GM23338 (cell line): ENCODE measurements at regions not wholly inside any gene's neighbourhood (a gene's known extent, or its start where the extent isn't known, plus 50 kb on each side); places are given as distances from the start of the nearest gene placed in this dataset.

Source experiments
- ATAC-seq: fragments of 200-7000 bp; cut with Tn5 transposase; 3 replicates; pipeline ENCODE4 v1.9.1; 2020
- DNase-seq: peaks from one replicate; pipeline ENCODE4 v3.0.0-alpha.2; 2015; ENCODE audit warnings: low spot score
- H2AFZ ChIP-seq: fragments of 200-600 bp; sonication (generic); 2 replicates; pipeline ENCODE4 v1.8.0; 2016; ENCODE audit warnings: antibody characterized with exemption, mild to moderate bottlenecking, moderate library complexity
- H3F3A ChIP-seq: fragments of 200-600 bp; sonication (generic); replicated peaks from 2 replicates; pipeline ENCODE4 v1.8.0; 2017; ENCODE audit warnings: antibody characterized with exemption, mixed run types, low read depth
- H3K27ac ChIP-seq: fragments of 200-600 bp; sonication (generic); 2 replicates; pipeline ENCODE4 v1.6.1; 2016; ENCODE audit warnings: low read depth
- H3K27me3 ChIP-seq: fragments of 200-600 bp; sonication (generic); 2 replicates; pipeline ENCODE4 v1.8.0; 2016; ENCODE audit warnings: mild to moderate bottlenecking, mixed run types, moderate library complexity; ENCODE audit not compliant: insufficient read depth
- H3K36me3 ChIP-seq: fragments of 200-600 bp; sonication (generic); 2 replicates; pipeline ENCODE4 v1.8.0; 2016; ENCODE audit warnings: mild to moderate bottlenecking; ENCODE audit not compliant: insufficient read depth
- H3K4me1 ChIP-seq: fragments of 200-600 bp; sonication (generic); 2 replicates; pipeline ENCODE4 v1.8.0; 2016; ENCODE audit warnings: mild to moderate bottlenecking, moderate library complexity; ENCODE audit not compliant: insufficient read depth
- H3K4me2 ChIP-seq: fragments of 200-600 bp; sonication (generic); 2 replicates; pipeline ENCODE4 v1.7.1; 2017; ENCODE audit warnings: mixed run types
- H3K4me3 ChIP-seq: fragments of 200-600 bp; sonication (generic); 2 replicates; pipeline ENCODE4 v1.6.1; 2016; ENCODE audit warnings: mixed run types
- H3K79me2 ChIP-seq: fragments of 200-600 bp; sonication (generic); replicated peaks from 2 replicates; pipeline ENCODE4 v1.8.0; 2017; ENCODE audit warnings: mild to moderate bottlenecking; ENCODE audit not compliant: insufficient read depth
- H3K9me2 ChIP-seq: fragments of 200-600 bp; sonication (generic); 2 replicates; pipeline ENCODE4 v1.8.0; 2017; ENCODE audit not compliant: insufficient read depth
- H4K20me1 ChIP-seq: fragments of 200-600 bp; sonication (generic); replicated peaks from 2 replicates; pipeline ENCODE4 v1.8.0; 2017; ENCODE audit warnings: mild to moderate bottlenecking; ENCODE audit not compliant: insufficient read depth
- H3K27ac Mint-ChIP-seq: 2 replicates; pipeline ENCODE4 v1.8.0; 2020; ENCODE audit warnings: inconsistent platforms, mild to moderate bottlenecking, moderate library complexity, mixed read lengths
- H3K27me3 Mint-ChIP-seq: 3 replicates; pipeline ENCODE4 v1.8.0; 2022; ENCODE audit warnings: low read depth, mild to moderate bottlenecking, moderate library complexity, mixed read lengths, inconsistent platforms; ENCODE audit not compliant: insufficient read depth, poor library complexity
- H3K36me3 Mint-ChIP-seq: 3 replicates; pipeline ENCODE4 v1.8.0; 2021; ENCODE audit warnings: low read depth, mild to moderate bottlenecking, inconsistent platforms, moderate library complexity, mixed read lengths
- H3K4me1 Mint-ChIP-seq: 3 replicates; pipeline ENCODE4 v1.8.0; 2020; ENCODE audit warnings: mild to moderate bottlenecking, inconsistent platforms, mixed read lengths
- H3K4me3 Mint-ChIP-seq: 3 replicates; pipeline ENCODE4 v1.8.0; 2021; ENCODE audit warnings: moderate library complexity, mild to moderate bottlenecking, inconsistent platforms, mixed read lengths
- H3K9me3 Mint-ChIP-seq: 3 replicates; pipeline ENCODE4 v1.8.0; 2020; ENCODE audit warnings: moderate library complexity, mild to moderate bottlenecking, inconsistent platforms, mixed read lengths
- EZH2 ChIP-seq: fragments of 200-600 bp; sonication (generic); IDR thresholded peaks from one replicate; pipeline ENCODE4 v1.8.0; 2017; ENCODE audit warnings: antibody characterized with exemption, mild to moderate bottlenecking, low read depth; ENCODE audit not compliant: unreplicated experiment
- EZH2phosphoT487 ChIP-seq: fragments of 200-600 bp; sonication (generic); IDR thresholded peaks from one replicate; pipeline ENCODE4 v1.8.1; 2018; ENCODE audit warnings: antibody characterized with exemption; ENCODE audit not compliant: unreplicated experiment
- JUNB ChIP-seq: IDR thresholded peaks from one replicate; pipeline ENCODE4 v1.6.1; 2016; ENCODE audit warnings: antibody characterized with exemption; ENCODE audit not compliant: unreplicated experiment
- NANOG ChIP-seq: IDR thresholded peaks from 2 replicates; pipeline ENCODE4 v1.6.1; 2016; ENCODE audit warnings: antibody characterized with exemption, borderline replicate concordance
- ZNF114 ChIP-seq: fragments of 250-450 bp; sonication (Bioruptor Pico); IDR thresholded peaks from 2 replicates; pipeline ENCODE4 v1.5.0; 2020; ENCODE audit warnings: mild to moderate bottlenecking, moderate library complexity
- ZNF331 ChIP-seq: fragments of 250-450 bp; sonication (Bioruptor Pico); IDR thresholded peaks from 2 replicates; pipeline ENCODE4 v1.5.0; 2020; ENCODE audit warnings: low read depth, mild to moderate bottlenecking, moderate library complexity
- TF ChIP-seq, protein P1 (sequence below): IDR thresholded peaks from 2 replicates; pipeline ENCODE4 v1.6.1; 2016; ENCODE audit warnings: antibody characterized with exemption
- TF ChIP-seq, protein P2 (sequence below): fragments of 250-450 bp; sonication (Bioruptor Pico); IDR thresholded peaks from 2 replicates; pipeline ENCODE4 v1.5.0; 2020; ENCODE audit warnings: mild to moderate bottlenecking, moderate library complexity
- TF ChIP-seq, protein P3 (sequence below): IDR thresholded peaks from one replicate; pipeline ENCODE4 v1.6.1; 2018; ENCODE audit warnings: antibody characterized with exemption; ENCODE audit not compliant: unreplicated experiment
- TF ChIP-seq, protein P4 (sequence below), 2 experiments: fragments of 200-600 bp in 1 of 2; sonication (generic) in 1 of 2; conservative IDR thresholded peaks; 2 replicates each; pipeline versions ENCODE4 v1.5.1 to v1.6.1; 2016 to 2017; ENCODE audit warnings: antibody characterized with exemption in 2 of 2, low read depth in 2 of 2, mild to moderate bottlenecking in 2 of 2, moderate library complexity in 1 of 2

DNA sequence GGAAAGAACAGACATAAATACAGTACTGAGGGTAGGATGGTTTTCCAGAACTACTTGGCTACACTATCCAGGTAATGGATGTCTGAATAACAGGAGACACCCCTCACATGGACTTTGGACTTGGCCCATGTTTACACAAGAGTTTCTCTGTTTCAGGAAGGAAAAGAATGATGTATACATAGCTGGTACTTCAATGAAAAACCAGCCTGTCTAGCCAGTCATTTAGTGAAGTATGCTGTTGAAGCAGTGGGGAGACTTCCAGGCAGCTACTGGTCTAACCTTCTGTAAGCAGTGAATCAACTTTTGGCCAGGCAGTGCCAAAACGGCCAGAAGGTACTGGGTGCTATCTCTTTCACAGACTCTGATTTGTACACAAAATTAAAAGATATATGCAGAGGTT, 135.0 kb downstream of the MBL2 start:
- H3K27me3 ChIP-seq = no peaks in the 10 kb centered on the region
- H3K79me2 ChIP-seq = no peaks in the 10 kb centered on the region
- no peaks in the 10 kb centered on the region for H3F3A ChIP-seq
- TF ChIP-seq EZH2phosphoT487 (no peak), ZNF331 (no peak)
- no peaks in the 10 kb centered on the region for H3K9me2 ChIP-seq
- no peak overlapping the region for H2AFZ ChIP-seq
- no peaks in the 10 kb centered on the region for H3K27me3 Mint-ChIP-seq
- no peak overlapping the region for H3K27ac Mint-ChIP-seq
- H3K4me3 ChIP-seq = no peak overlapping the region
- ATAC-seq (no peak), DNase-seq (no peak)
- no peaks in the 10 kb centered on the region for H4K20me1 ChIP-seq
- H3K36me3 ChIP-seq = no peaks in the 10 kb centered on the region
- H3K4me2 ChIP-seq = no peak overlapping the region
- no peaks in the 10 kb centered on the region for H3K4me1 ChIP-seq
- H3K36me3 Mint-ChIP-seq = no peaks in the 10 kb centered on the region
- H3K4me1 Mint-ChIP-seq = peaks cover 3% of the 10 kb centered on the region; the same call in 2 of the 3 replicates
- no peak overlapping the region for H3K27ac ChIP-seq
- H3K4me3 Mint-ChIP-seq = no peak overlapping the region
- no peaks in the 10 kb centered on the region for H3K9me3 Mint-ChIP-seq

DNA sequence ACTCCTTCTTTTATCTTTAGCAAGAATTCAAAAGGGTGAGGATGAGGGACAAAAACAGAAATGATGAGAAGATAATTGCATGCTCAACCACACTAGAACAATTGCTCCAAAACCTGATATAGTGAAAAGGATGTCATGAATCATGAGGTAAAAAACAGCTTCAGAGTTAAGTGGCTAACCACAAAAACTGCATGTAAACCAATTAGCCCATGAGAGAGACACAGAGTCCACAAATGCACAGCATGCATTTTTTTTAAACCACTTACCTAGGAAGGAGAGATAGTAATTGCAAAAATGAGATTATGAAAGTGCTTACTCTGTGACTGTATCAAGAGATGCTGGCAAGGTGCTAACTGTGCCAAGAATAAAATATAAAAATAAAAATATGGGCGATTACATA, 132.9 kb downstream of the MBL2 start:
- no peak for DNase-seq
- no peaks in the 10 kb centered on the region for H3K36me3 ChIP-seq
- H3K79me2 ChIP-seq = no peaks in the 10 kb centered on the region
- no peak for ATAC-seq
- H3K9me2 ChIP-seq = no peaks in the 10 kb centered on the region
- no peak overlapping the region for H2AFZ ChIP-seq
- H3K4me3 Mint-ChIP-seq = no peak overlapping the region
- H3K4me2 ChIP-seq = no peak overlapping the region
- no peaks in the 10 kb centered on the region for H3K9me3 Mint-ChIP-seq
- no peak overlapping the region for H3K4me3 ChIP-seq
- no peaks in the 10 kb centered on the region for H3K27me3 ChIP-seq
- H3K4me1 Mint-ChIP-seq = no peaks in the 10 kb centered on the region
- H3K36me3 Mint-ChIP-seq = no peaks in the 10 kb centered on the region
- H3F3A ChIP-seq = no peaks in the 10 kb centered on the region
- H4K20me1 ChIP-seq = no peaks in the 10 kb centered on the region
- no peaks in the 10 kb centered on the region for H3K27me3 Mint-ChIP-seq
- H3K27ac Mint-ChIP-seq = no peak overlapping the region
- H3K4me1 ChIP-seq = no peaks in the 10 kb centered on the region
- no peak overlapping the region for H3K27ac ChIP-seq
- TF ChIP-seq NANOG (no peak), JUNB (no peak), EZH2 (no peak), ZNF114 (CRISPR knock-in tag) (no peak), ZNF331 (no peak)
- TF ChIP-seq, protein P1, sequence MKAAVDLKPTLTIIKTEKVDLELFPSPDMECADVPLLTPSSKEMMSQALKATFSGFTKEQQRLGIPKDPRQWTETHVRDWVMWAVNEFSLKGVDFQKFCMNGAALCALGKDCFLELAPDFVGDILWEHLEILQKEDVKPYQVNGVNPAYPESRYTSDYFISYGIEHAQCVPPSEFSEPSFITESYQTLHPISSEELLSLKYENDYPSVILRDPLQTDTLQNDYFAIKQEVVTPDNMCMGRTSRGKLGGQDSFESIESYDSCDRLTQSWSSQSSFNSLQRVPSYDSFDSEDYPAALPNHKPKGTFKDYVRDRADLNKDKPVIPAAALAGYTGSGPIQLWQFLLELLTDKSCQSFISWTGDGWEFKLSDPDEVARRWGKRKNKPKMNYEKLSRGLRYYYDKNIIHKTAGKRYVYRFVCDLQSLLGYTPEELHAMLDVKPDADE = no peak
- TF ChIP-seq, protein P2, sequence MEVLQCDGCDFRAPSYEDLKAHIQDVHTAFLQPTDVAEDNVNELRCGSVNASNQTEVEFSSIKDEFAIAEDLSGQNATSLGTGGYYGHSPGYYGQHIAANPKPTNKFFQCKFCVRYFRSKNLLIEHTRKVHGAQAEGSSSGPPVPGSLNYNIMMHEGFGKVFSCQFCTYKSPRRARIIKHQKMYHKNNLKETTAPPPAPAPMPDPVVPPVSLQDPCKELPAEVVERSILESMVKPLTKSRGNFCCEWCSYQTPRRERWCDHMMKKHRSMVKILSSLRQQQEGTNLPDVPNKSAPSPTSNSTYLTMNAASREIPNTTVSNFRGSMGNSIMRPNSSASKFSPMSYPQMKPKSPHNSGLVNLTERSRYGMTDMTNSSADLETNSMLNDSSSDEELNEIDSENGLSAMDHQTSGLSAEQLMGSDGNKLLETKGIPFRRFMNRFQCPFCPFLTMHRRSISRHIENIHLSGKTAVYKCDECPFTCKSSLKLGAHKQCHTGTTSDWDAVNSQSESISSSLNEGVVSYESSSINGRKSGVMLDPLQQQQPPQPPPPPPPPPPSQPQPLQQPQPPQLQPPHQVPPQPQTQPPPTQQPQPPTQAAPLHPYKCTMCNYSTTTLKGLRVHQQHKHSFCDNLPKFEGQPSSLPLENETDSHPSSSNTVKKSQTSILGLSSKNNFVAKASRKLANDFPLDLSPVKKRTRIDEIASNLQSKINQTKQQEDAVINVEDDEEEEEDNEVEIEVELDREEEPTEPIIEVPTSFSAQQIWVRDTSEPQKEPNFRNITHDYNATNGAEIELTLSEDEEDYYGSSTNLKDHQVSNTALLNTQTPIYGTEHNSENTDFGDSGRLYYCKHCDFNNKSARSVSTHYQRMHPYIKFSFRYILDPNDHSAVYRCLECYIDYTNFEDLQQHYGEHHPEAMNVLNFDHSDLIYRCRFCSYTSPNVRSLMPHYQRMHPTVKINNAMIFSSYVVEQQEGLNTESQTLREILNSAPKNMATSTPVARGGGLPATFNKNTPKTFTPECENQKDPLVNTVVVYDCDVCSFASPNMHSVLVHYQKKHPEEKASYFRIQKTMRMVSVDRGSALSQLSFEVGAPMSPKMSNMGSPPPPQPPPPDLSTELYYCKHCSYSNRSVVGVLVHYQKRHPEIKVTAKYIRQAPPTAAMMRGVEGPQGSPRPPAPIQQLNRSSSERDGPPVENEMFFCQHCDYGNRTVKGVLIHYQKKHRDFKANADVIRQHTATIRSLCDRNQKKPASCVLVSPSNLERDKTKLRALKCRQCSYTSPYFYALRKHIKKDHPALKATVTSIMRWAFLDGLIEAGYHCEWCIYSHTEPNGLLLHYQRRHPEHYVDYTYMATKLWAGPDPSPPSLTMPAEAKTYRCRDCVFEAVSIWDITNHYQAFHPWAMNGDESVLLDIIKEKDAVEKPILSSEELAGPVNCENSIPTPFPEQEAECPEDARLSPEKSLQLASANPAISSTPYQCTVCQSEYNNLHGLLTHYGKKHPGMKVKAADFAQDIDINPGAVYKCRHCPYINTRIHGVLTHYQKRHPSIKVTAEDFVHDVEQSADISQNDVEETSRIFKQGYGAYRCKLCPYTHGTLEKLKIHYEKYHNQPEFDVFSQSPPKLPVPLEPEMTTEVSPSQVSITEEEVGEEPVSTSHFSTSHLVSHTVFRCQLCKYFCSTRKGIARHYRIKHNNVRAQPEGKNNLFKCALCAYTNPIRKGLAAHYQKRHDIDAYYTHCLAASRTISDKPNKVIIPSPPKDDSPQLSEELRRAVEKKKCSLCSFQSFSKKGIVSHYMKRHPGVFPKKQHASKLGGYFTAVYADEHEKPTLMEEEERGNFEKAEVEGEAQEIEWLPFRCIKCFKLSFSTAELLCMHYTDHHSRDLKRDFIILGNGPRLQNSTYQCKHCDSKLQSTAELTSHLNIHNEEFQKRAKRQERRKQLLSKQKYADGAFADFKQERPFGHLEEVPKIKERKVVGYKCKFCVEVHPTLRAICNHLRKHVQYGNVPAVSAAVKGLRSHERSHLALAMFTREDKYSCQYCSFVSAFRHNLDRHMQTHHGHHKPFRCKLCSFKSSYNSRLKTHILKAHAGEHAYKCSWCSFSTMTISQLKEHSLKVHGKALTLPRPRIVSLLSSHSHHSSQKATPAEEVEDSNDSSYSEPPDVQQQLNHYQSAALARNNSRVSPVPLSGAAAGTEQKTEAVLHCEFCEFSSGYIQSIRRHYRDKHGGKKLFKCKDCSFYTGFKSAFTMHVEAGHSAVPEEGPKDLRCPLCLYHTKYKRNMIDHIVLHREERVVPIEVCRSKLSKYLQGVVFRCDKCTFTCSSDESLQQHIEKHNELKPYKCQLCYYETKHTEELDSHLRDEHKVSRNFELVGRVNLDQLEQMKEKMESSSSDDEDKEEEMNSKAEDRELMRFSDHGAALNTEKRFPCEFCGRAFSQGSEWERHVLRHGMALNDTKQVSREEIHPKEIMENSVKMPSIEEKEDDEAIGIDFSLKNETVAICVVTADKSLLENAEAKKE (CRISPR knock-in tag) = no peak
- TF ChIP-seq, protein P3, sequence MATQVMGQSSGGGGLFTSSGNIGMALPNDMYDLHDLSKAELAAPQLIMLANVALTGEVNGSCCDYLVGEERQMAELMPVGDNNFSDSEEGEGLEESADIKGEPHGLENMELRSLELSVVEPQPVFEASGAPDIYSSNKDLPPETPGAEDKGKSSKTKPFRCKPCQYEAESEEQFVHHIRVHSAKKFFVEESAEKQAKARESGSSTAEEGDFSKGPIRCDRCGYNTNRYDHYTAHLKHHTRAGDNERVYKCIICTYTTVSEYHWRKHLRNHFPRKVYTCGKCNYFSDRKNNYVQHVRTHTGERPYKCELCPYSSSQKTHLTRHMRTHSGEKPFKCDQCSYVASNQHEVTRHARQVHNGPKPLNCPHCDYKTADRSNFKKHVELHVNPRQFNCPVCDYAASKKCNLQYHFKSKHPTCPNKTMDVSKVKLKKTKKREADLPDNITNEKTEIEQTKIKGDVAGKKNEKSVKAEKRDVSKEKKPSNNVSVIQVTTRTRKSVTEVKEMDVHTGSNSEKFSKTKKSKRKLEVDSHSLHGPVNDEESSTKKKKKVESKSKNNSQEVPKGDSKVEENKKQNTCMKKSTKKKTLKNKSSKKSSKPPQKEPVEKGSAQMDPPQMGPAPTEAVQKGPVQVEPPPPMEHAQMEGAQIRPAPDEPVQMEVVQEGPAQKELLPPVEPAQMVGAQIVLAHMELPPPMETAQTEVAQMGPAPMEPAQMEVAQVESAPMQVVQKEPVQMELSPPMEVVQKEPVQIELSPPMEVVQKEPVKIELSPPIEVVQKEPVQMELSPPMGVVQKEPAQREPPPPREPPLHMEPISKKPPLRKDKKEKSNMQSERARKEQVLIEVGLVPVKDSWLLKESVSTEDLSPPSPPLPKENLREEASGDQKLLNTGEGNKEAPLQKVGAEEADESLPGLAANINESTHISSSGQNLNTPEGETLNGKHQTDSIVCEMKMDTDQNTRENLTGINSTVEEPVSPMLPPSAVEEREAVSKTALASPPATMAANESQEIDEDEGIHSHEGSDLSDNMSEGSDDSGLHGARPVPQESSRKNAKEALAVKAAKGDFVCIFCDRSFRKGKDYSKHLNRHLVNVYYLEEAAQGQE = no peak
- TF ChIP-seq, protein P4, sequence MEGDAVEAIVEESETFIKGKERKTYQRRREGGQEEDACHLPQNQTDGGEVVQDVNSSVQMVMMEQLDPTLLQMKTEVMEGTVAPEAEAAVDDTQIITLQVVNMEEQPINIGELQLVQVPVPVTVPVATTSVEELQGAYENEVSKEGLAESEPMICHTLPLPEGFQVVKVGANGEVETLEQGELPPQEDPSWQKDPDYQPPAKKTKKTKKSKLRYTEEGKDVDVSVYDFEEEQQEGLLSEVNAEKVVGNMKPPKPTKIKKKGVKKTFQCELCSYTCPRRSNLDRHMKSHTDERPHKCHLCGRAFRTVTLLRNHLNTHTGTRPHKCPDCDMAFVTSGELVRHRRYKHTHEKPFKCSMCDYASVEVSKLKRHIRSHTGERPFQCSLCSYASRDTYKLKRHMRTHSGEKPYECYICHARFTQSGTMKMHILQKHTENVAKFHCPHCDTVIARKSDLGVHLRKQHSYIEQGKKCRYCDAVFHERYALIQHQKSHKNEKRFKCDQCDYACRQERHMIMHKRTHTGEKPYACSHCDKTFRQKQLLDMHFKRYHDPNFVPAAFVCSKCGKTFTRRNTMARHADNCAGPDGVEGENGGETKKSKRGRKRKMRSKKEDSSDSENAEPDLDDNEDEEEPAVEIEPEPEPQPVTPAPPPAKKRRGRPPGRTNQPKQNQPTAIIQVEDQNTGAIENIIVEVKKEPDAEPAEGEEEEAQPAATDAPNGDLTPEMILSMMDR (conservative IDR thresholded peaks at IDR 0.05; ENCODE audit: low read depth in 2 of 2) = no peak
